HG02884 (cell line): ENCODE measurements at regions not wholly inside any gene's neighbourhood (a gene's known extent, or its start where the extent isn't known, plus 50 kb on each side); places are given as distances from the start of the nearest gene placed in this dataset.

Experiments used
- ATAC-seq: cut with Tn5 transposase; IDR thresholded peaks from one replicate; pipeline ENCODE4 v1.9.1; 2021; ENCODE audit warnings: mild to moderate bottlenecking, moderate library complexity; ENCODE audit not compliant: unreplicated experiment

DNA sequence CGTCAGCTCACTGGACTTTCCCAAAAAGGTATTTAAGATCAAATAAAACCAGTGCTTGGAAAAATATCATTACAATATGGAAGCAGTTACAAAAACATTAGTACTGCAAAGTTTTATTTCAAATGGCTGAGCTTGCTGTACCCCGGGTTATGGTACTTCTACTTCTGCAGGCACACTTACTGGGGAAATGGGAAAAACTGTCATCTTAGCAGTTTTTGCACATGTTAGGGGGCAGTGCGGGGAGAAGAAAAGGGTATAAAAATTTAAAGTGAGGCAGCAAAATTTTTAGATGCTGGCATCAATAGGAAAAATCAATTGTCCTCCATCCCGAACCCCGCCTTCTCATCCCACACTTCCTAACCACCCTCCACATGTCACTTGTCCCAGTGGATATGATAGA lies 133.4 kb downstream of the ATG4C start:
- ATAC-seq = no peak

DNA sequence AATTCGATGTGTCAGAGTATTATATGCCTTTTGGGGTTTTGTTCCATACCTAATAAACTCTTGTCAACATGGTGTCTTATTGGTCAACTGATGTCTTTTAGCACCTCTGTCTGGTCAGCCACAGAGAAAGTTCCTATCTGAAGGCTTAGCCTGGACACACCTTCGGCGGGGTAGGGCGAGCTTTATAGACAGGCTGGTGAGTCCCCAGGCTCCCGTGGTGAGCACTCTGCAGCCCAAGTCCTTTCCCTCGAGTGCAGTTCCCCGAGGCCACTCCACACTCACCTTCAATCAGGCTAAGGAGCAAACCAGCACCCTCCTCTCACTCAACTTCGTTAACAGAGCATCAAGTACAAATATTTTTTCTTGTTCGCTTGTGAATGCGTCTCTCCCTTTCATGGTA lies 133.9 kb downstream of the ATG4C start:
- no peak for ATAC-seq

- no peak for ATAC-seq
Observed at GRCh38 chr1:62918700-62919099, 134.8 kb downstream of the ATG4C start.

DNA sequence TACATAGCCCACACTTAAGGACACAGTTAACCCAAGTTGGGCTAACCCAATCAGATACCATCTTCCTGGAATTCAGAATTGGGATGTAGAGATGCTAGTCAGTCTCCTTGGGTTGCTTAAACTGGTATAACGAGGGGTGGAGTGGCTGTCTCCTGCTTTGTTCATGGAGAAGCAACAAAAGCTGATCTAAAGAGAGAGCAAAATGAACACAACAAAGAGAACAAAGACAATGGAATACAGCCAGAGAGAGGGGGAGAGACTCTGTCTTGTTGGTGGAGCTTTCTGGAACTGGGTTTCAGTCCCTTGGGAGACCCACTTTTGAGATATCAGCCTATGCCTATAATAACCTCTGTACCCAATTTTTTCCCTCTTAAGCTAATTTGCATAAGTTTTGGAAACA lies 138.1 kb downstream of the ATG4C start:
- ATAC-seq = no peak

DNA sequence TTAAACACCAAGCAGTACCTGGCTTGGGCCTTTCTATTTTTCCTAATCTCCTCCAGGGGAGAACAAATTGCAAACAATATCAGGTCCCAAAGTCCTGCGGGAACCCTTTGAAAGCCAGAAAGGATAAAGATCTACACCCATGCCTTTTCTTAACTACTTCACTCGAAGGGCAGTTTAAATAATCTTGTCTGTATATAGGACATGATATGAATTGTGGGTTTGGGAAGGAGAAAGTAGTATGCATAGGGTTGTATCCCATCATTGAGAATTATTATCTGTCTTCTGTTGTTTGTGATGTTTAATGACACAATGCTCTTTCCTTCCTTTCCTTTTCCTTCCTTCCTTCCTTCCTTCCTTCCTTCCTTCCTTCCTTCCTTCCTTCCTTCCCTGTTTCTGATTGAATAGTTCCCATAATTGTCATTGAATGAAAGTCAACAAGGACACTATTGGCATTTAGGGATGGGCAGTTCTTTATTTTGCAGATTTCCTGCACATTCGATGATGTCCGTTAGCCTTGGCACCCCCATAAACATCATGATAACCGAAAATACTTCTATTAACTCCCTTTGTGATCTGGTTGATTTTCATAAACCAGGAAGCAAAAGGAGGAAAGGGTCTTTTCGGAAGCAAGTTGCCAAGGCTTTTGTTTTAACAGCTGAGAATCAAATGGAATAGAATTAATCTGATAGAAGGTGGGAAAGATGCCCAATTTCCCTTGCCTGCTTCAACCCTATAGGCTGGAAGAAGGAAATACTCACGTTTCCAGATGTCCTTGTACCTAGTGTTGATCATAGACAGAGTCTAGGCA lies 141.3 kb downstream of the ATG4C start:
- no peak for ATAC-seq

- no peak for ATAC-seq
Observed at GRCh38 chr1:62926681-62927252, 142.8 kb downstream of the ATG4C start.

DNA sequence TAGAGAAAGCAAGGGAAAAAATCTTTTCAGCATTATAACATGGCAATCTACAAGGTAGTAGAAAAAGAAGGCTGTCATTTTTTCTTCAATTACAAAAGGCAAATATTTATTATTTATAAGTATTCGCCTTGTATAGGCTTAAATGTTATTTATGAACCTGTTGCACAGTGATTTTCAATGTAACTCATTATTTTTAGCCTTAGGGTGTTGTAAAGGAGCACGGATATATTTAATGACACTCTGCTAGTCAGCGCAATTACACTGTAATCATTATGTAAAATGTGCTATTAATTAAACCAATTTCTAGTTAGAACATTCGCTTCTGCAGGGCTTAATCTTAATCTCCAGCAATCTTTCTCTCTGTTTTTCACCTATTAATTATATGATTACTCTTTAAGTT lies 145.0 kb downstream of the ATG4C start:
- no peak for ATAC-seq

DNA sequence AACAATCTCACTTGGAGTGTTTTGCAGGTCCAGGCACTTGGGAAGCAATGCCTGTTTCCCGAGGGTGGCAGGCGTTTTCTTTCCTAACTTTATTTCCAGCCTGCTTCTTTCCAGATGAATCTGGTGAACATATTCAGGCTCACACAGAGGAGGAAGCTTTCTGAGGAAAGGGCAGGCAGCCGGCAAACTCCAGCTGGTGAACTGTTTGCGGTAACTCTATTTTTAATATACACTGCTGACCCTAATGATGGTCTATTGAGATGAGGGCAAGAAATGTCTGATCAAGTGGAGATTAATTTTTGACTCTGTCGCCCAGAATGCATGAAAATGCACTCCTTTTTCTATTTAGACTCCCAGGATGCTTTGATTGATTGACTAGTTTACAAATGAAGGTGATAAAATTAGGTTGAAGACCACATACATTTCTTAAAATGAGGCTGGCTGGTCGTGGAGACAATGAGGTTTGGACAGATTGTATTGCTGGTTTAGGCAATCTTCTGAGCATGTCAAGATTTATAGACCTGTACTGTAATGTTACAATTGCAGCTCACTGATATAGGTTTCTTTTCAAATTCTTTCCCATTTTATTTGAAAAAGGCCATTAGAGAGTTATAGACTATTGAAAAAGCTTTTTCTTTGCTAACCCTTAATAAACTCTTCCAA lies 153.8 kb downstream of the ATG4C start:
- no peak for ATAC-seq

- no peak for ATAC-seq
Observed at GRCh38 chr1:62941780-62942179, 157.8 kb downstream of the ATG4C start.

DNA sequence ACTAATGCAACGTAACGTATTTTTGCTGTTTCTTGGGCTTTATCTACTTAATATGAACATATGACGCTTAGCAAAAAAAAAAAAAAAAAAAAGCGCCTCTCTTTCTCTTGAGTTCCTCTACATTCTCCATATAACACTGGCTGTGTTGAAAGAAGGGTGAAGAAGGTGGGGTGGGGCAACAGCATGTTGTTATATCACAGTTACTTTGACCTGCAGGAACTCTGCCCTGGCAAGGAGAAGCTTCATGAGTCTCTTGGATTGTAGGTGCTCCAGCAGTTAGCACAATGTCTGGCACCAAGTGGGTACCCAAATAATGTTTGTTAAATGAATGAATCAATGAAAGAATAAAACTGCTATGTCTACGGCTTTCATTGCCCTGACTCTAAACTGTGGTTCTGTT lies 162.6 kb downstream of the ATG4C start:
- no peak for ATAC-seq

GRCh38 chr1:62951428-62951827 lies 167.5 kb downstream of the ATG4C start:
- no peak for ATAC-seq

DNA sequence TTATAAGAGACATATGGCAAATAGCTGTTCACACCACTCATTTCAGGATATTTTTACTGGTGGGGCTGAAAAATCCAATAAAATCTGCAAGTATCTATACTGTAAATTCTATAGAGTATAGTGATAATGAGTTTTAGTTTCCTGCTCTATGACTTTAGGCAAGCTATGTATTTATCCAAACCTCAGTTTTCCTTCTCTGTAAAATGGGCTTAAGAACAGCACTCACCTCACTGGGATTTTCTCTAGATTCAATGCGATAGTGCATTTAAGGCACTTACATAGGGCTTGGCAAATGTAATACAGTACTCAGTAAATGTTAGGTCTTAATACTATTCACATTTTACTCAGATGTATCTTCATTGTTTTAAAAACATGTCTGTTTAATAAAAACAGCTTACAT lies 168.7 kb downstream of the ATG4C start:
- ATAC-seq = no peak

DNA sequence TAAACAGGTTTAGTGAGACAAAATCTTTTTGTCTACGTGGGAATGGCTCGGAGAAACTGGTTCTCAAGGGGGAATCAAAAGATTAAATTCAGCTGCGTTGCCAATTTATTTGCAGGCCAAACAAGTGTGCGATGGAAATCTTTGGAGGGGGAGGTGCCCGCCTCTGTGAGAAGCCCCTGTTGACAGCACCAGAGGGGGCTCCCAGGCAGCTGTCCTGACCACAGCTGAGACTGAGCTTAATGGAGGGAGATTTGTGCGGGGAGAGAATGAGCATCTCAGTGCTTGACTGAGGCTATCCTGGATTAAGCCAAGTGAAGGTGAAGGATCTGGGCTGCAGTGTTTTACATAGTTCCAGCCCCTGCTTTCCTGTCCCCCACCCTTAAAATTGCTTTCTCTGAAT lies 169.7 kb downstream of the ATG4C start:
- no peak for ATAC-seq

DNA sequence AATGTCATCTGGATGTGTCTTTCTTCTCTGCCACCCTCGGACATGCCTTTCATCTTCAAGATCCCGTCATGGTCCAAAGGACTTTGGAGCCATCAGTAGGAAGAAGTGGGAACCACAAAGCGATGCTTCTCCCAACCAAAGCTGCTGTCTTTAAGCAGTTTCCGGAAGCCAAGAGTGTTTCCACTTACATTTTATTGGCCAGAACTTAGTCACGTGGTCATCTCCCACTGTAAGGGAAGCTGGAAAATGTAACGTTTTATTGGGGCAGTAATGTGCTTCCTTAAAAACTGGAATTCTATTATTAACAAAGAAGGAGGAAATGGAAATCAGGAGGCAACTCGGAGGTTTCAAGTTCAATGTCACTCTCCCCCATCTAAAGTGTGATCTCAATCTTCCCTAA lies 170.8 kb downstream of the ATG4C start:
- no peak for ATAC-seq

- no peak for ATAC-seq
Observed at GRCh38 chr1:62955666-62956065, 171.7 kb downstream of the ATG4C start.

- ATAC-seq = no peak
Observed at GRCh38 chr1:62962014-62962812, 178.3 kb downstream of the ATG4C start.

- no peak for ATAC-seq
Observed at GRCh38 chr1:62962901-62963776, 179.2 kb downstream of the ATG4C start.

GRCh38 chr1:62964141-62964540 lies 180.2 kb downstream of the ATG4C start:
- ATAC-seq = no peak

GRCh38 chr1:62967031-62967430 lies 183.1 kb downstream of the ATG4C start:
- ATAC-seq = no peak

DNA sequence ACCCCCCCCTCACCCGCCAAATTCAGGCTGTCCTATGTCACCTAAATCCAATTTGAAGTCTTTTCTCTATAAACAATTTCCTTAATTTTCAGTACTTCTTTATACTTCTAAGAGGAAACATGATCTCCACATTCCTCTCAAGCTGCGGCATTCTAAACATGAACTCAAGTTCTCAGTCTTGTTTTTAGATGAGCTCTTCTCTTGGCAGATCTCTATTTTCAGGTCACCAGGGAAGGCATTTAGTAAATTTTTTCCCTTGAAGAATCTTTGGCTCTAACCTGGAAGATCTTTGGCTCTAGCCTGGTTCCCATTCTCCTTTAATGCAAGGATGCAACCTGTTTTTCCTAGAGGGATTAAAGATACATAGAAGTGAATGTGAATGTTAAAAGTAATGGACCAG lies 193.4 kb downstream of the ATG4C start:
- ATAC-seq = no peak
